ENCODE measurements at regions not wholly inside any gene's neighbourhood (a gene's known extent, or its start where the extent isn't known, plus 50 kb on each side); places are given as distances from the start of the nearest gene placed in this dataset.
"Not testable (repeated sequence)": the region's sequence is repeated elsewhere in the genome, so short reads cannot be mapped to it uniquely, and the experiment has no call there.

- DNase-seq = no peak
Observed at GRCh38 chr5:28415791-28416443, 1377.5 kb upstream of the CDH9 start.

GRCh38 chr5:28414619-28415018 is 1376.2 kb upstream of the CDH9 start:
- no peak for DNase-seq

DNA sequence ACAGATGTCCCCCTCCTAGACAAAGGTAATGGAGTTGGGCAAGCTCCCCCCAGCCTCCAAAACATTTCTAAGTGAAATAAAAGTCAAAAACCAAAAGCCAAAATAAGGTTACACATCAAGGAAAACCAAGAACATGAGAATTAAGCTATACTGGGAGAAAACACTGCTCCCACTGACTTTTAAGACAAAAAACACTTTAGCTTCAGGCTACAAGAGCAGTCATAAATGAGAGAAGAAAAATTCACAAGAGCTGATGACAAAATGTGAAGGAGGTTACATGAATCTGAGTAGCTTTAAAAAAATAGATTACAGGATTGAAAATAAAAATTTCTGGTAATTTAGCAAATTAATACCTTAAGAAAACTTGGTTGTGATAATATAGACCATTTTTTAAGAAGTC is 1370.3 kb upstream of the CDH9 start:
- no peak for DNase-seq

GRCh38 chr5:28408186-28408585 is 1369.8 kb upstream of the CDH9 start:
- DNase-seq = no peak

DNA sequence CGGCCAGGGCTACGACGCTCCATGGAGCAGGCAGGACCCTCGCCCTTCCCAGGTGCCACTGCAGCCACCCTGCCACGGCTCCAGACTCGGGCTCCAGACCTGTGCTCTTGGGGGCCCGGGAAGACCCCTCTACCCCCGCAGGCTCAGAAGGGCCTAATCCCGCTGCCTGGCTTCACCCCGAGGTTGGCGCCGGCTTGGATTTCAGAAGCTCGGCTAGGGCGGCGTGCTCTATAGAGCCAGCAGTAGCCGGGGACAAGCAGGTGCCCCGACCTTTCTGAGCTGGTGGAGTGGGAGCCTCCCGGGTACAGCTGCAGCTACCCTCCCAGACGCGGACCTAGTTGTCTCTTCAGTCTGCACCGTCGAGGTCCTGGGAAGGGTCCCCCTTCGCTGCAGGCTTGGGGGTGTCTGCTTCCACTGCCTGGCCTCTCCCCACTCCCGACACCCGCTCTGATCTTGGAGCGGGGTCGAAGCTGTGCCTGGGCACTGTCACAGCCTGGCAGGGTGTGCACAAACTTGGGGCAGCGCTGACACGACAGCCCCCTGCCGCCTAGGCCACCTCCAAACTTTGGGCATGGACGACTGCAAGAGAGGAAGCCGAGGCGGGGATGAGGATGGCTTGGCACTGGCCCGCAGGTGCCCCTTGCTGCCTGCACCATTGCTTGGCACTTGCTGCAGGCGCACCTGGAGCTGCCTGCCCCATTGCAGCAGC is 1366.1 kb upstream of the CDH9 start:
- DNase-seq = no peak

GRCh38 chr5:28403846-28404245 is 1365.5 kb upstream of the CDH9 start:
- DNase-seq = no peak

- no peak for DNase-seq
Observed at GRCh38 chr5:28402590-28403301, 1364.4 kb upstream of the CDH9 start.

GRCh38 chr5:28400076-28400475 is 1361.7 kb upstream of the CDH9 start:
- DNase-seq = no peak

- no peak for DNase-seq
Observed at GRCh38 chr5:28399211-28399610, 1360.8 kb upstream of the CDH9 start.

- DNase-seq = no peak
Observed at GRCh38 chr5:28398185-28398584, 1359.8 kb upstream of the CDH9 start.

DNA sequence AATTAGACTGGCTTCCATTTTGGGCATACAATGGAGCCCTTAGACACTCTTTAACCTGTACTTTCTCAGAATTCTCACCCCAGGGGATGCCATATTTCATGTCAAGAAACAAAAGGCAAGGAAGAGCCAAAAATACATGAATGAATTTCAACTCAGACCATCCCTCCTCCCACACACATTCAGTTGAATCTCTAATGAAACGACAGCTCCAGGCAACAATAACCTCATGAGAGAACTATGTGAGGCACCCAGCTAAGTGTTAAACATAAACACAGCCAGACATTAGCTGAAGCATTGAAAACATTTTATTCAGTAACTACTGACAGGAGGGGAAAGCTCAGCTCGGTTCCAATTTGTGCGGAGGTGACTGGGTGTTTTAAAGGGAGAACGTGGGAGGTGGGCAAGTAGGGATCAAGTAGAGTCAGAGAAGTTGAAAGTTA is 1359.1 kb upstream of the CDH9 start:
- no peak for DNase-seq

GRCh38 chr5:28391277-28391676 is 1352.9 kb upstream of the CDH9 start:
- no peak for DNase-seq

DNA sequence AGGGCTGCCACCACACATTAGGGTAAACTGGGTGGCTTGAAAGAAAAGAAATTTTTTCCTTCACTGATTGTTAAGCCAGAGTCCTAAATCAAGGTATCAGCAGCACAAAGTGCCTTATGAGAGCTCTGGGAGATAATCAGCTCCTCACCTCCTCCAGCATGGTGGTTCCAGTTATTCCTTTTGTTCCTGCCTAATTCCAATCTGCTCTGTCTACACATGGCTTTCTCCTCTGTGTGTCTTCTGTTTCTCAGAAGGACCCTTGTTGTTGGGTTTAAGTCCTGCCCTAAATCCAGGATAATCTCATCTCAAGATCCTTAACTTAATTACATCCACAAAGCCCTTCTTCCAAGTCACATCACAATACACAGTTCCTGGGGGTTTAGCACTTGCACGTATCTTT is 1352.0 kb upstream of the CDH9 start:
- no peak for DNase-seq

DNA sequence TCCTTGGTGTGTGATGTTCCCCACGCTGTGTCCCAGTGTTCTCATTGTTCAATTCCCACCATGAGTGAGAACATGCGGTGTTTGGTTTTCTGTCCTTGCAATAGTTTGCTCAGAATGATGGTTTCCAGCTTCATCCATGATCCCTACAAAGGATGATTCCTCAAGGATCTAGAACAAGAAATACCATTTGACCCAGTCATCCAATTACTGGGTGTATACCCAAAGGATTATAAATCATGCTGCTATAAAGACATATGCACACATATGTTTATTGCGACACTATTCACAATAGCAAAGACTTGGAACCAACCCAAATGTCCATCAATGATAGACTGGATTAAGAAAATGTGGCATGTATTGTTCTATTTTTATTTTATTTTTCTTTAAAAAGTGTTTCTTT is 1351.3 kb upstream of the CDH9 start:
- DNase-seq = not testable (repeated sequence)

DNA sequence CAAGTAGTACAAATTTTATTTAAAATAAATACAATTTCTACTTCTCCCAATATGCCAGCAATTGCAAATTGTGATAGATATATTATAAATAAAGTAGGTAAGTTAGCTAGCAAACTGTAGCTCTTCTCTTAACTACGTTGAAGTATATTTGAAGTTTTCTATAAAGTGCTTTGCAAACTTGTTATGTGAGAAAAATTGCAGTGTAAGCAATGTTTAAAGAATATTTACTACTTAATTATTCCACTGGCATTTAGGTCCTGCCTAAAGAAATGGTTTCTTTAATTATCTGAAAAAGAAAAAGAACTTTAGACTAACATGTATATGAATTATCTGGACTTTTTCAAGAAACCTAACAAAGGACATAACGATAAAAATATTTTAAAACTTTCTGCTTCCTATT is 1350.0 kb upstream of the CDH9 start:
- no peak for DNase-seq

DNA sequence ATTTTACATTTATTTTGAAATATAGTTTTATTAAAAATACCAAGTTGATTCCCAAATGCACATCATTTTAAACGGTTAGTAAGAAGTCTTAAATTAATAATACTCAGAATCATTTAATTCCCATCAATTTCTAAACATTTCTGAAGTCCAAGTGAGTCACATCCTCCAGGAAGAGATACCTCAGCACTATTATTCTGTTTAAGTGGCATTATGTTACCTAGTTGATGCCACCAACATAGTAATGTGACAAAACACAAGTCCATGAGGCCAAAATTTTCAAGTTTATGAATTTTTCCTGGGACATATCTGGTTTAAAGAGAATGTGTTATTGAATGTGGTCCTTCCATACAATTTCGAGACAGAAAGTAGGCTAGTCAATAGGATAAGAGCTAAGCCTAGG is 1348.3 kb upstream of the CDH9 start:
- DNase-seq = no peak

- DNase-seq = no peak
Observed at GRCh38 chr5:28380167-28380566, 1341.8 kb upstream of the CDH9 start.

- DNase-seq = no peak
Observed at GRCh38 chr5:28374492-28374967, 1336.1 kb upstream of the CDH9 start.

DNA sequence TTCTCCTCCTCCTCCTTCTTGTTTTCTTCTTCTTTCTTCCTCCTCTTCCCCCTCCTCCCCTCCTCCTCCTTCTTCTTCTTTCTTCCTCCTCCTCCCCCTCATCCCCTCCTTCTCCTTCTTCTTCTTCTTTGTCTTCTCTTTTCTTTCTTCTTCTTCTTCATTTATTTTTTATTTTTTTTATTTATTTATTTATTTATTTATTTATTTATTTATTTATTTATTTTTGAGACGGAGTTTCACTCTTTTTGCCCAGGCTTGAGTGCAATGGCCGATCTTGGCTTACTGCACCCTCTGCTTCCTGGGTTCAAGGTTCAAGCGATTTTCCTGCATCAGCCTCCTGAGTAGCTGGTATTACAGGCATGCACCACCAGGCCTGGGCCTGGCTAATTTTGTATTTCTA is 1332.5 kb upstream of the CDH9 start:
- DNase-seq = no peak

DNA sequence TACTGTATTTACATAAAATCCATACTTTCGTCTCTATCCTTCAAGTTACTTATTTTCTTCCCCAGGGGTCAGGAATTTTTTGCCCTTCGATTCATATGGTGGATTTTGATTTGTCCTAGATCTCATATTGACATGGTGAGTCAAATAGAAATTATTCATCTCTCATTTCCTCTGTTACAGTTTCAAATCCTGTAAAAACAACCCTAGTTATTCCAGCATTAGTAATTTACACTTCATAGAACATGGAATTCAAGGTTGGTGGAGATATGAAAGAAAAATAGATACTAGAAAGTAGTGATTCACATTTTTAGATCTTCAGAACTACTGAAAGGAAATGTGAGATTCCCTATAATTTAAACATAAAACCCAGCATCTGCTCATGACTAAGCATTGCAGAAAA is 1331.0 kb upstream of the CDH9 start:
- no peak for DNase-seq

- no peak for DNase-seq
Observed at GRCh38 chr5:28355831-28356230, 1317.4 kb upstream of the CDH9 start.

DNA sequence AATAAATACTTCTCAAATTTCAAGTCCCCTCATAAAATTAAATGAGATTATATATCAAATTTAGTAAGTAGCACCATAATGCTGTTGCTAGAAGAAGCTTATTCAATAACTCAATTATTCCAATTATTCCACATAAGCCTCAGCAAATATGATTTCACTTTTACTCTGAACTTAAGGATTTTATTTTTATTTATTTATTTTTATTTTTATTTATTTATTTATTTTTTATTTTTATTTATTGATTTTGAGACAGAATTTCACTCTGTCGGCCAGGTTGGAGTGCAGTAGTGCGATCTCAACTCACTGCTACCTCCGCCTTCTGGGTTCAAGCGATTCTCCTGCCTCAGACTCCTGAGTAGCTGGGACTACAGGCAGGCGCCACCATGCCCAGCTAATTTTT is 1308.3 kb upstream of the CDH9 start:
- DNase-seq = no peak

GRCh38 chr5:28344836-28345433 is 1306.5 kb upstream of the CDH9 start:
- DNase-seq = no peak

DNA sequence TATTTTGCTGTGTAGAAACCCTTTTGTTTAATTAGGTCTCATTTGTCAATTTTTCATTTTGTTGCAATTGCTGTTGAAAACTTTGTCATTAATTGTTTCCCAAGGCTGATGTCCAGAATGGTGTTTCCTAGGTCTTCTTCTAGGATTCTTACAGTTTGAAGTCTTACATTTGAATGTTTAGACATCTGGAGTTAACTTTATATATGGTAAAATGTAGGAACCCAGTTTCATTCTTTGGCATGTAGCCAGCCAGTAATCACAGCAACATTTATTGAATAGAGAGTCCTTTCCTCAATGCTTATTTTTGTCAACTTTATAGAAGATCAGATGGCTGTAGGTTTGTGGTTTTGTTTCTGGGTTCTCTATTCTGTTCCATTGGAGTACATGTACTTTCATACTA is 1290.8 kb upstream of the CDH9 start:
- no peak for DNase-seq
